Endothelial cell of umbilical vein (primary cell): ENCODE measurements at regions not wholly inside any gene's neighbourhood (a gene's known extent, or its start where the extent isn't known, plus 50 kb on each side); places are given as distances from the start of the nearest gene placed in this dataset.

Source experiments
- POLR2A ChIP-seq: IDR thresholded peaks from 2 replicates; pipeline ENCODE4 v1.6.1; 2012; ENCODE audit warnings: low read depth, mild to moderate bottlenecking, control low read depth, low read length
- TF ChIP-seq, protein P1 (sequence below), 2 donors: IDR thresholded peaks; 1 replicate in 1 of 2; 2 replicates in 1 of 2; pipeline ENCODE4 v1.5.1; 2011; ENCODE audit warnings: low read length in 2 of 2, mild to moderate bottlenecking in 2 of 2, moderate library complexity in 2 of 2, control low read depth in 1 of 2, inconsistent platforms in 1 of 2, low read depth in 1 of 2; ENCODE audit not compliant: insufficient read depth in 1 of 2; ENCODE audit errors: extremely low read depth in 1 of 2

DNA sequence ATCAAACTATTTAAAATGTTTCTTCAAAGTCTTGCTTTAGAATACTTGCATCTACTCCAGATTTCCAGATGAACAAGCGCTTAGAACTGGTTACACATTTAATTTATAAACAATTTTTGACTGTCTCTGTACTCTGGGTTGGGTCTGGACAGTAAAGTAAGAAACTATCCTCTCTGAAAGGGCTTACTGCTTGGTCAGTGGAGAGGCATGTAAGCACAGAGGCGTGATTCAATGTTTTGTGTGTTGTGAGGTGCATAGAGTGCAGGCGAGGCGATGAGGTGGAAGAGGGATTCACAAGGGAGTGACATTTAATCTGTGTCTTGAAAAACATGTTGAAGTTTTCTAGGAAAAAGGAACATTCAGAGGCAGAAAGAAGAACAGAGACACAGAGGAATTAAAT is 231.4 kb downstream of the VEGFC start:
- TF ChIP-seq, protein P1, sequence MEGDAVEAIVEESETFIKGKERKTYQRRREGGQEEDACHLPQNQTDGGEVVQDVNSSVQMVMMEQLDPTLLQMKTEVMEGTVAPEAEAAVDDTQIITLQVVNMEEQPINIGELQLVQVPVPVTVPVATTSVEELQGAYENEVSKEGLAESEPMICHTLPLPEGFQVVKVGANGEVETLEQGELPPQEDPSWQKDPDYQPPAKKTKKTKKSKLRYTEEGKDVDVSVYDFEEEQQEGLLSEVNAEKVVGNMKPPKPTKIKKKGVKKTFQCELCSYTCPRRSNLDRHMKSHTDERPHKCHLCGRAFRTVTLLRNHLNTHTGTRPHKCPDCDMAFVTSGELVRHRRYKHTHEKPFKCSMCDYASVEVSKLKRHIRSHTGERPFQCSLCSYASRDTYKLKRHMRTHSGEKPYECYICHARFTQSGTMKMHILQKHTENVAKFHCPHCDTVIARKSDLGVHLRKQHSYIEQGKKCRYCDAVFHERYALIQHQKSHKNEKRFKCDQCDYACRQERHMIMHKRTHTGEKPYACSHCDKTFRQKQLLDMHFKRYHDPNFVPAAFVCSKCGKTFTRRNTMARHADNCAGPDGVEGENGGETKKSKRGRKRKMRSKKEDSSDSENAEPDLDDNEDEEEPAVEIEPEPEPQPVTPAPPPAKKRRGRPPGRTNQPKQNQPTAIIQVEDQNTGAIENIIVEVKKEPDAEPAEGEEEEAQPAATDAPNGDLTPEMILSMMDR (IDR thresholded peaks at IDR 0.05; ENCODE audit: extremely low read depth in 1 of 2, insufficient read depth in 1 of 2, low read depth in 1 of 2, low read length in 2 of 2), result no peak
- TF ChIP-seq POLR2A, result no peak
